H9 (cell line): ENCODE measurements at regions not wholly inside any gene's neighbourhood (a gene's known extent, or its start where the extent isn't known, plus 50 kb on each side); places are given as distances from the start of the nearest gene placed in this dataset.

Source experiments
- DNase-seq: peaks from one replicate; pipeline ENCODE4 v3.0.0-alpha.2; 2017
- H2AFZ ChIP-seq: one replicate; pipeline ENCODE4 v1.6.1; 2013; ENCODE audit warnings: mild to moderate bottlenecking, low read length, control low read depth, moderate library complexity
- H2AK5ac ChIP-seq: 2 replicates; pipeline ENCODE4 v1.6.1; 2013; ENCODE audit warnings: low read length, control low read depth, mixed read lengths; ENCODE audit not compliant: insufficient read length
- H2BK120ac ChIP-seq: one replicate; pipeline ENCODE4 v1.6.1; 2013; ENCODE audit warnings: low read depth, mild to moderate bottlenecking, low read length, control low read depth, inconsistent platforms; ENCODE audit not compliant: poor library complexity, severe bottlenecking
- H2BK12ac ChIP-seq: 2 replicates; pipeline ENCODE4 v1.6.1; 2013; ENCODE audit warnings: low read length, control low read depth, mixed read lengths, low read depth; ENCODE audit not compliant: insufficient read length
- H2BK15ac ChIP-seq: 2 replicates; pipeline ENCODE4 v1.6.1; 2013; ENCODE audit warnings: low read depth, low read length, control low read depth
- H2BK20ac ChIP-seq: one replicate; pipeline ENCODE4 v1.6.1; 2013; ENCODE audit warnings: low read depth, mild to moderate bottlenecking, low read length, control low read depth, inconsistent platforms; ENCODE audit not compliant: poor library complexity, severe bottlenecking
- H2BK5ac ChIP-seq: 2 replicates; pipeline ENCODE4 v1.6.1; 2013; ENCODE audit warnings: low read length, control low read depth, mixed read lengths; ENCODE audit not compliant: insufficient read length
- H3K14ac ChIP-seq: 2 replicates; pipeline ENCODE4 v1.6.1; 2013; ENCODE audit warnings: low read length, control low read depth; ENCODE audit not compliant: insufficient read depth
- H3K18ac ChIP-seq: 2 replicates; pipeline ENCODE4 v1.6.1; 2013; ENCODE audit warnings: low read depth, mild to moderate bottlenecking, mixed read lengths, low read length, control low read depth; ENCODE audit not compliant: insufficient read length
- H3K23ac ChIP-seq: 2 replicates; pipeline ENCODE4 v1.6.1; 2013; ENCODE audit warnings: low read length, control low read depth, mixed read lengths, low read depth; ENCODE audit not compliant: insufficient read length
- H3K23me2 ChIP-seq: 2 replicates; pipeline ENCODE4 v1.6.1; 2013; ENCODE audit warnings: low read depth, mild to moderate bottlenecking, mixed read lengths, low read length, control low read depth; ENCODE audit not compliant: insufficient read length, poor library complexity, severe bottlenecking
- H3K27ac ChIP-seq: 2 replicates; pipeline ENCODE4 v1.5.1; 2013; ENCODE audit warnings: low read length, control low read depth, mixed read lengths, low read depth; ENCODE audit not compliant: insufficient read length
- H3K27me3 ChIP-seq: 2 replicates; pipeline ENCODE4 v1.6.1; 2013; ENCODE audit warnings: low read length, control low read depth, inconsistent platforms; ENCODE audit not compliant: insufficient read depth
- H3K4ac ChIP-seq: 2 replicates; pipeline ENCODE4 v1.6.1; 2013; ENCODE audit warnings: low read depth, mild to moderate bottlenecking, control low read depth, inconsistent platforms, low read length, moderate library complexity
- H3K4me1 ChIP-seq: 2 replicates; pipeline ENCODE4 v1.6.1; 2013; ENCODE audit warnings: low read length, control low read depth, inconsistent platforms; ENCODE audit not compliant: insufficient read depth
- H3K4me2 ChIP-seq: 2 replicates; pipeline ENCODE4 v1.6.1; 2013; ENCODE audit warnings: low read length, control low read depth, mixed read lengths; ENCODE audit not compliant: insufficient read length, insufficient read depth
- H3K56ac ChIP-seq: 2 replicates; pipeline ENCODE4 v1.6.1; 2013; ENCODE audit warnings: low read depth, mild to moderate bottlenecking, mixed read lengths, low read length, control low read depth; ENCODE audit not compliant: insufficient read length
- H3K79me1 ChIP-seq: 2 replicates; pipeline ENCODE4 v1.6.1; 2013; ENCODE audit warnings: low read depth, mild to moderate bottlenecking, moderate library complexity, low read length, control low read depth, inconsistent platforms; ENCODE audit not compliant: insufficient read depth, poor library complexity, severe bottlenecking
- H3K79me2 ChIP-seq: 2 replicates; pipeline ENCODE4 v1.6.1; 2013; ENCODE audit warnings: low read length, control low read depth, inconsistent platforms; ENCODE audit not compliant: insufficient read depth
- H3K9ac ChIP-seq: 2 replicates; pipeline ENCODE4 v1.6.1; 2013; ENCODE audit warnings: low read length, control low read depth, mixed read lengths; ENCODE audit not compliant: insufficient read length; ENCODE audit errors: extremely low read depth
- H3K9me3 ChIP-seq: one replicate; pipeline ENCODE4 v1.6.1; 2013; ENCODE audit warnings: low read depth, low read length, inconsistent platforms; ENCODE audit not compliant: control insufficient read depth
- H3T11ph ChIP-seq: one replicate; pipeline ENCODE4 v1.6.1; 2013; ENCODE audit warnings: mild to moderate bottlenecking, low read length, control low read depth, inconsistent platforms
- H4K20me1 ChIP-seq: one replicate; pipeline ENCODE4 v1.6.1; 2013; ENCODE audit not compliant: control insufficient read depth, insufficient read length, insufficient read depth
- H4K5ac ChIP-seq: 2 replicates; pipeline ENCODE4 v1.6.1; 2013; ENCODE audit warnings: low read depth, mild to moderate bottlenecking, mixed read lengths, low read length, control low read depth; ENCODE audit not compliant: insufficient read length
- H4K8ac ChIP-seq: replicated peaks from 2 replicates; pipeline ENCODE4 v1.6.1; 2013; ENCODE audit warnings: low read length, control low read depth, mixed read lengths, low read depth; ENCODE audit not compliant: insufficient read length
- H4K91ac ChIP-seq: 2 replicates; pipeline ENCODE4 v1.6.1; 2013; ENCODE audit warnings: low read depth, mild to moderate bottlenecking, moderate library complexity, mixed read lengths, low read length, control low read depth; ENCODE audit not compliant: insufficient read length
- H3K27ac Mint-ChIP-seq, 3 experiments: 2 replicates in 2 of 3; 3 replicates in 1 of 3; pipeline ENCODE4 v1.8.0; 2020 to 2021; ENCODE audit warnings: mixed read lengths in 3 of 3, mild to moderate bottlenecking in 1 of 3, moderate library complexity in 1 of 3
- H3K27me3 Mint-ChIP-seq: 2 replicates; pipeline ENCODE4 v1.8.0; 2021; ENCODE audit warnings: low read depth, mild to moderate bottlenecking, moderate library complexity, mixed read lengths
- H3K36me3 Mint-ChIP-seq, 3 experiments: 2 replicates in 2 of 3; 3 replicates in 1 of 3; pipeline ENCODE4 v1.8.0; 2020 to 2021; ENCODE audit warnings: low read depth in 3 of 3, mixed read lengths in 3 of 3; ENCODE audit not compliant: insufficient read depth in 1 of 3
- H3K4me1 Mint-ChIP-seq, 2 experiments: 2 replicates each; pipeline ENCODE4 v1.8.0; 2020; ENCODE audit warnings: mixed read lengths in 2 of 2
- H3K4me3 Mint-ChIP-seq, 2 experiments: 2 replicates in 1 of 2; 3 replicates in 1 of 2; pipeline ENCODE4 v1.8.0; 2020 to 2021; ENCODE audit warnings: mild to moderate bottlenecking in 2 of 2, mixed read lengths in 2 of 2, moderate library complexity in 1 of 2
- H3K9me3 Mint-ChIP-seq, 2 experiments: 2 replicates in 1 of 2; 3 replicates in 1 of 2; pipeline ENCODE4 v1.8.0; 2020; ENCODE audit warnings: mild to moderate bottlenecking in 2 of 2, mixed read lengths in 2 of 2, moderate library complexity in 1 of 2
- WGBS: extraction: QIAGEN DNeasy Blood & Tissue Kit; methylation state at CpG from one replicate; pipeline ENCODE4 v1.1.7; 2013; ENCODE audit warnings: missing lambda C conversion rate, low lambda C conversion rate, mixed read lengths; ENCODE audit not compliant: insufficient read length; ENCODE audit errors: extremely low coverage; 5-methylcytosine and 5-hydroxymethylcytosine counted together
- TF ChIP-seq, protein P1 (sequence below): fragments of 200-600 bp; sonication (generic); conservative IDR thresholded peaks from 3 replicates; pipeline ENCODE4 v1.8.0; 2021; ENCODE audit warnings: antibody characterized with exemption, mild to moderate bottlenecking

- no peak overlapping the region for H2BK12ac ChIP-seq
- H3K9me3 Mint-ChIP-seq = peaks cover 12 to 74% of the 10 kb centered on the region in 2 experiments
Observed at GRCh38 chr1:2861143-2861987, 59.9 kb upstream of the TTC34 start.

More at GRCh38 chr1:2861143-2861987, 59.9 kb upstream of the TTC34 start:
- no CpG with 5 or more reads among the region's 19 CpGs for WGBS
- no peaks in the 10 kb centered on the region for H3K4me1 Mint-ChIP-seq
- Histone ChIP-seq H4K20me1 (no peaks in the 10 kb centered on the region), H3K56ac (no peak overlapping the region), H3K9ac (no peak overlapping the region), H3K18ac (no peak overlapping the region), H2BK5ac (no peak overlapping the region), H2BK120ac (no peak overlapping the region), H2AK5ac (no peak overlapping the region), H3K27ac (no peak overlapping the region), H4K8ac (no peak overlapping the region), H3K23me2 (no peaks in the 10 kb centered on the region), H3T11ph (no peak overlapping the region), H4K91ac (no peak overlapping the region), H3K79me1 (no peaks in the 10 kb centered on the region), H2BK20ac (no peak overlapping the region), H3K23ac (no peak overlapping the region), H3K4me1 (no peaks in the 10 kb centered on the region), H2AFZ (no peak overlapping the region), H2BK15ac (no peak overlapping the region), H3K9me3 (peaks cover 82% of the 10 kb centered on the region), H3K4me2 (no peak overlapping the region), H3K14ac (no peak overlapping the region), H4K5ac (no peak overlapping the region), H3K4ac (no peak overlapping the region), H3K27me3 (no peaks in the 10 kb centered on the region), H3K79me2 (no peaks in the 10 kb centered on the region)
- H3K36me3 Mint-ChIP-seq = peaks cover 3 to 15% (median 15%) of the 10 kb centered on the region in 3 experiments; a peak in 6 of 7 replicates
- TF ChIP-seq, protein P1, sequence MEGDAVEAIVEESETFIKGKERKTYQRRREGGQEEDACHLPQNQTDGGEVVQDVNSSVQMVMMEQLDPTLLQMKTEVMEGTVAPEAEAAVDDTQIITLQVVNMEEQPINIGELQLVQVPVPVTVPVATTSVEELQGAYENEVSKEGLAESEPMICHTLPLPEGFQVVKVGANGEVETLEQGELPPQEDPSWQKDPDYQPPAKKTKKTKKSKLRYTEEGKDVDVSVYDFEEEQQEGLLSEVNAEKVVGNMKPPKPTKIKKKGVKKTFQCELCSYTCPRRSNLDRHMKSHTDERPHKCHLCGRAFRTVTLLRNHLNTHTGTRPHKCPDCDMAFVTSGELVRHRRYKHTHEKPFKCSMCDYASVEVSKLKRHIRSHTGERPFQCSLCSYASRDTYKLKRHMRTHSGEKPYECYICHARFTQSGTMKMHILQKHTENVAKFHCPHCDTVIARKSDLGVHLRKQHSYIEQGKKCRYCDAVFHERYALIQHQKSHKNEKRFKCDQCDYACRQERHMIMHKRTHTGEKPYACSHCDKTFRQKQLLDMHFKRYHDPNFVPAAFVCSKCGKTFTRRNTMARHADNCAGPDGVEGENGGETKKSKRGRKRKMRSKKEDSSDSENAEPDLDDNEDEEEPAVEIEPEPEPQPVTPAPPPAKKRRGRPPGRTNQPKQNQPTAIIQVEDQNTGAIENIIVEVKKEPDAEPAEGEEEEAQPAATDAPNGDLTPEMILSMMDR = no peak
- no peak overlapping the region for H3K27ac Mint-ChIP-seq
- H3K4me3 Mint-ChIP-seq = no peak overlapping the region
- no peak for DNase-seq
- H3K27me3 Mint-ChIP-seq = peaks cover 11% of the 10 kb centered on the region
